ENCODE measurements at regions not wholly inside any gene's neighbourhood (a gene's known extent, or its start where the extent isn't known, plus 50 kb on each side); places are given as distances from the start of the nearest gene placed in this dataset.

GRCh38 chr2:149648282-149649030 is 60.9 kb upstream of the MMADHC start:
- Mint-ChIP-seq H3K27me3 (ENCODE audit: low read depth in 3 of 3) (peaks cover 0 to 3% (median 2%) of the 10 kb centered on the region in 3 donors), H3K9me3 (peaks cover 1 to 26% (median 6%) of the 10 kb centered on the region in 6 donors), H3K36me3 (peaks cover 0 to 3% (median 3%) of the 10 kb centered on the region in 3 donors), H3K27ac (no peak overlapping the region), H3K4me3 (no peak overlapping the region), H3K4me1 (no peaks in the 10 kb centered on the region)
- no peak for DNase-seq

- Mint-ChIP-seq H3K36me3 (peaks cover 0 to 3% (median 3%) of the 10 kb centered on the region in 3 donors), H3K9me3 (peaks cover 3 to 34% (median 7%) of the 10 kb centered on the region in 6 donors), H3K4me1 (no peaks in the 10 kb centered on the region), H3K27me3 (ENCODE audit: low read depth in 3 of 3) (peaks cover 0 to 2% (median 0%) of the 10 kb centered on the region in 3 donors), H3K27ac (no peak overlapping the region), H3K4me3 (no peak overlapping the region)
- no peak for DNase-seq
Observed at GRCh38 chr2:149645391-149645790, 57.8 kb upstream of the MMADHC start.

All from immature natural killer cell (primary cell).